ENCODE measurements at regions not wholly inside any gene's neighbourhood (a gene's known extent, or its start where the extent isn't known, plus 50 kb on each side); places are given as distances from the start of the nearest gene placed in this dataset.
"Not testable (repeated sequence)": the region's sequence is repeated elsewhere in the genome, so short reads cannot be mapped to it uniquely, and the experiment has no call there.

GRCh38 chr1:189706594-189706993 is 771.1 kb downstream of the BRINP3 start:
- Histone ChIP-seq H3K79me2 (ENCODE audit: insufficient read depth, low read length) (no peaks in the 10 kb centered on the region), H3K36me3 (ENCODE audit: insufficient read depth, low read length) (no peaks in the 10 kb centered on the region), H3K27ac (ENCODE audit: low read depth, low read length) (no peak overlapping the region), H4K20me1 (ENCODE audit: insufficient read depth, low read length) (no peaks in the 10 kb centered on the region), H3K27me3 (ENCODE audit: insufficient read depth, low read length) (no peaks in the 10 kb centered on the region), H3K4me1 (ENCODE audit: insufficient read depth, low read length) (no peaks in the 10 kb centered on the region), H2AFZ (ENCODE audit: low read length) (no peak overlapping the region), H3K9me3 (ENCODE audit: low read depth, low read length) (no peaks in the 10 kb centered on the region), H3K4me3 (ENCODE audit: insufficient read depth, low read length) (no peak overlapping the region), H3K4me2 (ENCODE audit: insufficient read depth, low read length) (no peak overlapping the region)
- no peak for TF ChIP-seq CTCF (IDR thresholded peaks at IDR 0.05; ENCODE audit: extremely low read depth, low read depth, low read length)
- DNase-seq (ENCODE audit: insufficient read length, low spot score, missing footprints) = no peak

DNA sequence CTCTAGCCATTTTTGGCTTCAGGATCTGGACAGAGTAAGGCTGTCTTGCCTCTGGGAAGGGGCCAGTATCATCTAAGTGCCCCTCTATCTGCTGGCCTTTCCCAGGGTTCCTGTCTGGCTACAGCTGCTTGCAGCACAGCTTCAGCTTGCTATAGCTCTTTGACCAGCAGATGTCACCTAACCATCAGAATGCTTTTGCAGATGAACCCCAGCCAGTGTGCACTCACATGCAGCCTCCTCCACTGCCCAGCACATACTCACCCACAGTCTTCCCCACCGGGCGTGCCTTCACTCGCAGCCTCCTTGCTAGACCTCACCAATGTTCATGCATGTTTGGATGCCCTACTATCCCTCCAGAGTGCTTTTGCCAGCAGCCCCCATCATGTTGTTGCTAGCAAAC is 769.0 kb downstream of the BRINP3 start:
- no peaks in the 10 kb centered on the region for H3K27me3 ChIP-seq (ENCODE audit: insufficient read depth, low read length)
- no peak overlapping the region for H2AFZ ChIP-seq (ENCODE audit: low read length)
- no peak for DNase-seq (ENCODE audit: insufficient read length, low spot score, missing footprints)
- H3K4me2 ChIP-seq (ENCODE audit: insufficient read depth, low read length) = no peak overlapping the region
- no peaks in the 10 kb centered on the region for H3K79me2 ChIP-seq (ENCODE audit: insufficient read depth, low read length)
- no peak for TF ChIP-seq CTCF (IDR thresholded peaks at IDR 0.05; ENCODE audit: extremely low read depth, low read depth, low read length)
- no peak overlapping the region for H3K4me3 ChIP-seq (ENCODE audit: insufficient read depth, low read length)
- no peaks in the 10 kb centered on the region for H3K36me3 ChIP-seq (ENCODE audit: insufficient read depth, low read length)
- no peaks in the 10 kb centered on the region for H4K20me1 ChIP-seq (ENCODE audit: insufficient read depth, low read length)
- H3K9me3 ChIP-seq (ENCODE audit: low read depth, low read length) = no peaks in the 10 kb centered on the region
- no peak overlapping the region for H3K27ac ChIP-seq (ENCODE audit: low read depth, low read length)
- no peaks in the 10 kb centered on the region for H3K4me1 ChIP-seq (ENCODE audit: insufficient read depth, low read length)

DNA sequence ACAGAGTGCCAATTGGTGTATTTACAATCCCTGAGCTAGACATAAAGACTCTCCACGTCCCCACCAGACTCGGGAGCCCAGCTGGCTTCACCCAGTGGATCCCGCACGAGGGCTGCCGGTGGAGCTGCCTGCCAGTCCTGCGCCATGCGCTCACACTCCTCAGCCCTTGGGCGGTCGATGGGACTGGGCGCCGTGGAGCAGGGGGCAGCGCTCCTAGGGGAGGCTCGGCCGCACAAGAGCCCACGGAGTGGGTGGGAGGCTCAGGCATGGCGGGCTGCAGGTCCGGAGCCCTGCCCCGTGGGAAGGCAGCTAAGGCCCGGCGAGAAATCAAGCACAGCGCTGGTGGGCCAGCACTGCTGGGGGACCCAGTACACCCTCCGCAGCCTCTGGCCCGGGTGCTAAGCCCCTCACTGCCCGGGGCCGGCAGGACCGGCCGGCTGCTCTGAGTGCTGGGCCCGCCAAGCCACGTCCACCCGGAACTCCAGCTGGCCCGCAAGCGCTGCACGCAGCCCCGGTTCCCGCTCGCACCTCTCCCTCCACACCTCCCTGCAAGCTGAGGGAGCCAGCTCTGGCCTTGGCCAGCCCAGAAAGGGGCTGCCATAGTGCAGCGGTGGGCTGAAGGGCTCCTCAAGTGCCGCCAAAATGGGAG is 759.4 kb downstream of the BRINP3 start:
- not testable (repeated sequence) for H3K36me3 ChIP-seq (ENCODE audit: insufficient read depth, low read length); H3K79me2 ChIP-seq (ENCODE audit: insufficient read depth, low read length); H3K4me2 ChIP-seq (ENCODE audit: insufficient read depth, low read length); H4K20me1 ChIP-seq (ENCODE audit: insufficient read depth, low read length); H3K4me1 ChIP-seq (ENCODE audit: insufficient read depth, low read length); H3K27me3 ChIP-seq (ENCODE audit: insufficient read depth, low read length); H3K27ac ChIP-seq (ENCODE audit: low read depth, low read length); H3K9me3 ChIP-seq (ENCODE audit: low read depth, low read length); DNase-seq (ENCODE audit: insufficient read length, low spot score, missing footprints); H2AFZ ChIP-seq (ENCODE audit: low read length); H3K4me3 ChIP-seq (ENCODE audit: insufficient read depth, low read length)

DNA sequence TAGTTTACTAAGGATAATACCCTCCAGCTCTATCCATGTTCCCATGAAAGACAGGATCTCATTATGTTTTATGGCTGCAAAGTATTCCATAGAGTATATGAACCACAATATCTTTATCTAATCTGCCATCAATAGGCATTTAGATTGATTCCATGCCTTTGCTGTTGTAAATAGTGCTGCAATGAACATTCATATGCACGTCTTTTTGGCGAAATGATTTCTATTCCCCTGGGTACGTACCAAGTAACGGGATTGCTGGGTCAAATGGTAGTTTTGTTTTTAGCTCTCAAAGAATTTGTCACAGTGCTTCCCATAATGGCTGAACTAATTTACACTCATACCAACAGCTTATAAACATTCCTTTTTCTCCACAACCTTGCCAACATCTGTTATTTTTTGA is 750.9 kb downstream of the BRINP3 start:
- no peak overlapping the region for H2AFZ ChIP-seq (ENCODE audit: low read length)
- H3K79me2 ChIP-seq (ENCODE audit: insufficient read depth, low read length) = no peaks in the 10 kb centered on the region
- no peaks in the 10 kb centered on the region for H3K36me3 ChIP-seq (ENCODE audit: insufficient read depth, low read length)
- no peak for TF ChIP-seq CTCF (IDR thresholded peaks at IDR 0.05; ENCODE audit: extremely low read depth, low read depth, low read length)
- no peak for DNase-seq (ENCODE audit: insufficient read length, low spot score, missing footprints)
- no peaks in the 10 kb centered on the region for H4K20me1 ChIP-seq (ENCODE audit: insufficient read depth, low read length)
- no peak overlapping the region for H3K4me2 ChIP-seq (ENCODE audit: insufficient read depth, low read length)
- no peak overlapping the region for H3K27ac ChIP-seq (ENCODE audit: low read depth, low read length)
- H3K4me3 ChIP-seq (ENCODE audit: insufficient read depth, low read length) = no peak overlapping the region
- no peaks in the 10 kb centered on the region for H3K4me1 ChIP-seq (ENCODE audit: insufficient read depth, low read length)
- H3K9me3 ChIP-seq (ENCODE audit: low read depth, low read length) = no peaks in the 10 kb centered on the region
- no peaks in the 10 kb centered on the region for H3K27me3 ChIP-seq (ENCODE audit: insufficient read depth, low read length)
